ENCODE measurements at regions not wholly inside any gene's neighbourhood (a gene's known extent, or its start where the extent isn't known, plus 50 kb on each side); places are given as distances from the start of the nearest gene placed in this dataset.
"Not testable (repeated sequence)": the region's sequence is repeated elsewhere in the genome, so short reads cannot be mapped to it uniquely, and the experiment has no call there.

DNA sequence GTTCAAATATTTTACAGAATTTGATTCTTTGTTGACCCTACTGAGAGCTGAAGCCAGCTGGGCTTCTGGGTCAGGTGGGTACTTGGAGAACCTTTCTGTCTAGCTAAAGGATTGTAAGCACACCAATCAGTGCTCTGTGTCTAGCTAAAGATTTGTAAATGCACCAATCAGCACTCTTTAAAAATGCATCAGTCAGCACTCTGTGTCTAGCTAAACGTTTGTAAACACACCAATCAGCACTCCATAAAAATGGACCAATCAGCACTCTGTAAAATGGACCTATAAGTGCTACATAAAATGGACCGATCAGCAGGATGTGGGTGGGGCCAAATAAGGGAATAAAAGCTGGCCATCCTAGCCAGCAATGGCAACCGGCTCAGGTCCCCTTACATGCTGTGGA lies 76.4 kb upstream of the TMSB4Y start:
- H3K36me3 ChIP-seq (replicated peaks in 1 of 2); DNase-seq; H3K4me1 ChIP-seq (replicated peaks in 1 of 2); H3K27me3 ChIP-seq; H3K4me3 ChIP-seq; intact Hi-C loops (cut with DNase I); H3K27ac ChIP-seq; H3K9me3 ChIP-seq (replicated peaks in 1 of 3): not testable (repeated sequence)
- WGBS, 4 donors: 67 to 78% methylated on average over 1 to 3 of the region's 3 CpGs; no CpG with 5 or more reads in 2 of the 4 donors

DNA sequence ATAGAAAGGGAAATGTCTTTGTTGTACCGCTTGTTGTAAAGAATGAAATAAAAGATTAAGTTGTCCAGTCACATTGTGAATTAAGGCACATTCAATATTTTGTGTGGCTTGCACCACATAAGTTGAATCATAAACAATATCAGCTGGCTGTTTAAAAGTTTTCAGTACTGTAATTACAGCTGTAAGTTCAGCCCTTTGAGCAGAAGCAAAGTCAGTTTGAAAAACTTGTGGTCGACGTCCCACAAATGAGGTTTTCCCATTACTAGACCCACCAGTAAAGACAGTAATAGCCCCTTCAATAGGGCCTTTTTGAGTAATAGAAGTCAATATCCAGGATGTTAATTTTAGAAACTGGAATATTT lies 87.8 kb upstream of the TMSB4Y start:
- TF ChIP-seq, protein P1, sequence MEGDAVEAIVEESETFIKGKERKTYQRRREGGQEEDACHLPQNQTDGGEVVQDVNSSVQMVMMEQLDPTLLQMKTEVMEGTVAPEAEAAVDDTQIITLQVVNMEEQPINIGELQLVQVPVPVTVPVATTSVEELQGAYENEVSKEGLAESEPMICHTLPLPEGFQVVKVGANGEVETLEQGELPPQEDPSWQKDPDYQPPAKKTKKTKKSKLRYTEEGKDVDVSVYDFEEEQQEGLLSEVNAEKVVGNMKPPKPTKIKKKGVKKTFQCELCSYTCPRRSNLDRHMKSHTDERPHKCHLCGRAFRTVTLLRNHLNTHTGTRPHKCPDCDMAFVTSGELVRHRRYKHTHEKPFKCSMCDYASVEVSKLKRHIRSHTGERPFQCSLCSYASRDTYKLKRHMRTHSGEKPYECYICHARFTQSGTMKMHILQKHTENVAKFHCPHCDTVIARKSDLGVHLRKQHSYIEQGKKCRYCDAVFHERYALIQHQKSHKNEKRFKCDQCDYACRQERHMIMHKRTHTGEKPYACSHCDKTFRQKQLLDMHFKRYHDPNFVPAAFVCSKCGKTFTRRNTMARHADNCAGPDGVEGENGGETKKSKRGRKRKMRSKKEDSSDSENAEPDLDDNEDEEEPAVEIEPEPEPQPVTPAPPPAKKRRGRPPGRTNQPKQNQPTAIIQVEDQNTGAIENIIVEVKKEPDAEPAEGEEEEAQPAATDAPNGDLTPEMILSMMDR (IDR thresholded peaks at IDR 0.05): no peak
- TF ChIP-seq POLR2A (IDR thresholded peaks at IDR 0.05): no peak
- no peak for DNase-seq
- Histone ChIP-seq H3K4me1 (replicated peaks in 1 of 2) (no peaks in the 10 kb centered on the region), H3K9me3 (replicated peaks in 1 of 3) (no peaks in the 10 kb centered on the region), H3K36me3 (replicated peaks in 1 of 2) (no peaks in the 10 kb centered on the region), H3K27ac (no peak overlapping the region), H3K4me3 (no peak overlapping the region), H3K27me3 (no peaks in the 10 kb centered on the region)
- 73 to 87% methylated on average over 3 of the region's 3 CpGs; no CpG with 5 or more reads in 2 of the 4 donors for WGBS, 4 donors
- intact Hi-C loops (cut with DNase I): no loop called here

DNA sequence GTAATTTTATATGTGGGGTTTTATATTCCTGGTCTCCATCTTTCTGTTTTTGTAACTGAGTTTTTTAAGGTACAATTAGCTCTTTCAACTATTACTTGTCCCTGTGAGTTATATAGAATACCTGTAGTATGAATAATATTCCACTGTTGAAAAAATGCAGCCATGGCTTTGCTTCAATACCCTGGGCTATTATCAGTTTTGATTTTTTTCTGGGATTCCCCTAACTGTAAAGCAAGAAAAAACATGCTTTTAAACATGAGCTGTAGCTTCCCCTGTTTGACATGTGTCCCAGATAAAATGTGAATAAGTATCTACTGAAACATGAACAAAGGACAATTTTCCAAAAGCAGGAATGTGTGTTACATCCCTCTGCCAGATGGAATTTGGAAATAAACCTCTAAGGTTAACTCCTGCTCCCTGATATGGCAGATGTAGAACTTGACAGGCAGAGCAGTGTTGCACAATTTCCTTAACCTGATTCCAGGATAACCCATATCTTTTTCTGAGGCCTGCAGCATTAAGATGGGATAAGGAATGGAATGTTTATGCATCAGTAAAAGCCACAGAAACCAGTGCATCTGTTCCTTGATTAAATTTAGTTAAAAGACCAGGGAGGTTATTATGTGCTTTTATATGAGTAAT lies 88.3 kb upstream of the TMSB4Y start:
- intact Hi-C loops (cut with DNase I): no loop called here
- TF ChIP-seq, protein P1 (IDR thresholded peaks at IDR 0.05): no peak

DNA sequence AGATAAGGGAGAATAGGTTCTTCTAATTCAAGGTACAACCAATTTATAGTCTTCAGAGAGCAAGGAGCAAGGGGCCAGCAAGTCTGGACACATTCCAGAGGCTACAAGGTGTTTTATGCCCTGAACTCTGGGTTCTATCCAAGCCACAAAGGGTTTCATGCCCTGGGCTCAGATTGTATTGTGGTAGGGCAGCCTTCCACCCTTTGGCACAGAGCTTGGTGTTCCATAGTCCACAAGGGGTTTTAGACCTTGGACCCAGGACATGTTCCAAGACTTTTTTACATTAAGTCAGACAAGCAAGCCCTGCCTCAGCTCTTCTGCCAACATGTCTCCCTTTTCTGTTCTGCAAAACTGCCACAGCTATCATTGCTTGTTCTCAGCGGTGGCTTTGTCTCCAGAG lies 90.8 kb upstream of the TMSB4Y start:
- intact Hi-C loops (cut with DNase I): no loop called here
- no peak overlapping the region for H3K27ac ChIP-seq
- TF ChIP-seq POLR2A (IDR thresholded peaks at IDR 0.05): no peak
- TF ChIP-seq, protein P1 (IDR thresholded peaks at IDR 0.05): no peak
- no peaks in the 10 kb centered on the region for H3K9me3 ChIP-seq (replicated peaks in 1 of 3)
- H3K4me1 ChIP-seq (replicated peaks in 1 of 2): no peaks in the 10 kb centered on the region
- H3K27me3 ChIP-seq: no peaks in the 10 kb centered on the region
- no peaks in the 10 kb centered on the region for H3K36me3 ChIP-seq (replicated peaks in 1 of 2)
- 97 to 100% methylated on average over 1 of the region's 1 CpG; no CpG with 5 or more reads in 2 of the 4 donors for WGBS, 4 donors
- no peak for DNase-seq
- H3K4me3 ChIP-seq: no peak overlapping the region

More for the DNA sequence above, 88.3 kb upstream of the TMSB4Y start:
- Histone ChIP-seq H3K4me1 (replicated peaks in 1 of 2) (no peaks in the 10 kb centered on the region), H3K27ac (no peak overlapping the region), H3K36me3 (replicated peaks in 1 of 2) (no peaks in the 10 kb centered on the region), H3K4me3 (no peak overlapping the region), H3K9me3 (replicated peaks in 1 of 3) (no peaks in the 10 kb centered on the region), H3K27me3 (no peaks in the 10 kb centered on the region)
- DNase-seq: no peak

DNA sequence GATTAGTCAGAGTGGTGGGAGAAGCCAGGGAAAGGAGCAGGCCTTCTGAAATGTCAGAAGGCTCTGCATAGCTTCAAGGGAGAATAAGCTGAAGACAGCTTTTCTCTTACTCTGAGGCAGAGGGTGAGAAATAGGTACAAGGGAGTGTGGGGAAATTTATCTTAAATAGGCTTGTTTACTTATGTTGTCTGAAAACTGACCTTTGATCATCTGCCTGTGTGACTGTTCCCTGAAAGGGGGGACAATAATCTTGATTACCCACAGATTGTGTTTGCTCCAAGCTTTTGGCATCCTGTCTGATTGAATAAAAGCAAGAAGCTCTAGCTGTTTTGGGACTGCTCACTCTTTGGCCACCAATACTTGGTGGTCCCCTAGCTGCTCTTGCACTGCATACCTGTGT lies 91.7 kb upstream of the TMSB4Y start:
- no peaks in the 10 kb centered on the region for H3K9me3 ChIP-seq (replicated peaks in 1 of 3)
- H3K4me3 ChIP-seq: no peak overlapping the region
- DNase-seq: no peak
- TF ChIP-seq POLR2A (IDR thresholded peaks at IDR 0.05): no peak
- TF ChIP-seq, protein P1 (IDR thresholded peaks at IDR 0.05): no peak
- no peaks in the 10 kb centered on the region for H3K4me1 ChIP-seq (replicated peaks in 1 of 2)
- intact Hi-C loops (cut with DNase I): no loop called here
- no peak overlapping the region for H3K27ac ChIP-seq
- H3K36me3 ChIP-seq (replicated peaks in 1 of 2): no peaks in the 10 kb centered on the region
- no peaks in the 10 kb centered on the region for H3K27me3 ChIP-seq
